OCI-LY3 (cell line): ENCODE measurements at regions not wholly inside any gene's neighbourhood (a gene's known extent, or its start where the extent isn't known, plus 50 kb on each side); places are given as distances from the start of the nearest gene placed in this dataset.

Experiments
- H2AFZ ChIP-seq: fragments of 200-600, 300-600 bp; shearing (Covaris generic); 2 replicates; pipeline ENCODE4 v1.6.0; 2014; ENCODE audit warnings: antibody characterized with exemption, low read depth, low read length
- H3K27ac ChIP-seq: fragments of 200-600, 300-600 bp; sonication (generic); 2 replicates; pipeline ENCODE4 v1.5.1; 2014; ENCODE audit warnings: mild to moderate bottlenecking, low read length, moderate library complexity, mixed read lengths
- H3K27me3 ChIP-seq: fragments of 200-600, 300-600 bp; sonication (generic); 2 replicates; pipeline ENCODE4 v1.6.1; 2014; ENCODE audit warnings: low read depth, low read length, mixed read lengths
- H3K36me3 ChIP-seq: fragments of 200-600, 300-600 bp; sonication (generic); replicated peaks from 2 replicates; pipeline ENCODE3; 2014; ENCODE audit warnings: low read depth, low read length, mixed read lengths
- H3K4me1 ChIP-seq: fragments of 300-600, 200-600 bp; sonication (generic); 2 replicates; pipeline ENCODE4 v1.6.1; 2014; ENCODE audit warnings: low read length, mixed read lengths
- H3K4me2 ChIP-seq: fragments of 200-600, 300-600 bp; sonication (generic); 2 replicates; pipeline ENCODE4 v1.6.1; 2014; ENCODE audit warnings: low read length, mixed read lengths
- H3K4me3 ChIP-seq: fragments of 300-600, 200-600 bp; sonication (generic); 2 replicates; pipeline ENCODE4 v1.5.1; 2014; ENCODE audit warnings: antibody characterized with exemption, mild to moderate bottlenecking, low read length, moderate library complexity
- H3K79me2 ChIP-seq: fragments of 300-600, 200-600 bp; shearing (Covaris generic); 2 replicates; pipeline ENCODE4 v1.6.1; 2014; ENCODE audit warnings: mild to moderate bottlenecking, low read length, mixed read lengths
- H3K9ac ChIP-seq: fragments of 300-600, 200-600 bp; shearing (Covaris generic); 2 replicates; pipeline ENCODE4 v1.6.0; 2014; ENCODE audit warnings: mild to moderate bottlenecking, low read length, moderate library complexity
- H3K9me3 ChIP-seq: fragments of 200-600, 300-600 bp; shearing (Covaris generic); 2 replicates; pipeline ENCODE4 v1.6.1; 2014; ENCODE audit warnings: low read length, mixed read lengths; ENCODE audit not compliant: insufficient read depth
- H4K20me1 ChIP-seq: fragments of 200-600, 300-600 bp; sonication (generic); 2 replicates; pipeline ENCODE4 v1.6.1; 2016; ENCODE audit warnings: low read length, mixed read lengths; ENCODE audit not compliant: insufficient read depth
- CTCF ChIP-seq: fragments of 200-600, 300-600 bp; sonication (generic); IDR thresholded peaks from 2 replicates; pipeline ENCODE4 v1.5.1; 2014; ENCODE audit warnings: antibody characterized with exemption, low read length, low read depth
- EZH2phosphoT487 ChIP-seq: fragments of 200-600 bp; shearing (Covaris generic); IDR thresholded peaks from 2 replicates; pipeline ENCODE4 v1.6.1; 2018; ENCODE audit warnings: antibody characterized with exemption, mixed run types, low read depth

- no peak overlapping the region for H3K4me2 ChIP-seq
- no peak overlapping the region for H3K27ac ChIP-seq
- TF ChIP-seq CTCF (no peak), EZH2phosphoT487 (no peak)
- no peaks in the 10 kb centered on the region for H3K79me2 ChIP-seq
- no peaks in the 10 kb centered on the region for H3K4me1 ChIP-seq
- no peak overlapping the region for H2AFZ ChIP-seq
- no peaks in the 10 kb centered on the region for H3K36me3 ChIP-seq
- no peaks in the 10 kb centered on the region for H4K20me1 ChIP-seq
- H3K27me3 ChIP-seq = no peaks in the 10 kb centered on the region
- H3K9ac ChIP-seq = no peak overlapping the region
- H3K9me3 ChIP-seq = no peaks in the 10 kb centered on the region
- H3K4me3 ChIP-seq = no peak overlapping the region
These were observed 771.3 kb upstream of the TBX3 start for GRCh38 chr12:115455268-115455681.

GRCh38 chr12:115452751-115453281, 768.8 kb upstream of the TBX3 start:
- H3K27me3 ChIP-seq = no peaks in the 10 kb centered on the region
- no peaks in the 10 kb centered on the region for H3K9me3 ChIP-seq
- H3K36me3 ChIP-seq = no peaks in the 10 kb centered on the region
- no peak overlapping the region for H3K9ac ChIP-seq
- no peaks in the 10 kb centered on the region for H3K79me2 ChIP-seq
- no peak overlapping the region for H3K27ac ChIP-seq
- no peak overlapping the region for H3K4me3 ChIP-seq
- TF ChIP-seq CTCF (no peak), EZH2phosphoT487 (no peak)
- H2AFZ ChIP-seq = no peak overlapping the region
- no peaks in the 10 kb centered on the region for H3K4me1 ChIP-seq
- H4K20me1 ChIP-seq = no peaks in the 10 kb centered on the region
- H3K4me2 ChIP-seq = no peak overlapping the region

- no peaks in the 10 kb centered on the region for H3K36me3 ChIP-seq
These were observed 768.1 kb upstream of the TBX3 start for GRCh38 chr12:115451780-115452736.

More at GRCh38 chr12:115451780-115452736, 768.1 kb upstream of the TBX3 start:
- Histone ChIP-seq H3K9ac (no peak overlapping the region), H3K4me3 (no peak overlapping the region), H3K4me2 (no peak overlapping the region), H3K27ac (no peak overlapping the region), H3K27me3 (no peaks in the 10 kb centered on the region), H3K79me2 (no peaks in the 10 kb centered on the region), H3K4me1 (no peaks in the 10 kb centered on the region), H4K20me1 (no peaks in the 10 kb centered on the region), H2AFZ (no peak overlapping the region), H3K9me3 (no peaks in the 10 kb centered on the region)
- TF ChIP-seq EZH2phosphoT487 = no peak
- TF ChIP-seq CTCF = no peak
